Activated T-cell treated with anti-CD3 and anti-CD28 coated beads, Interleukin-2, amount 50 U/mL, for 1 hour (primary cell): ENCODE measurements at regions not wholly inside any gene's neighbourhood (a gene's known extent, or its start where the extent isn't known, plus 50 kb on each side); places are given as distances from the start of the nearest gene placed in this dataset.

ENCODE experiments used
- DNase-seq: peaks from one replicate; pipeline ENCODE4 v3.0.0-alpha.2; 2020

DNA sequence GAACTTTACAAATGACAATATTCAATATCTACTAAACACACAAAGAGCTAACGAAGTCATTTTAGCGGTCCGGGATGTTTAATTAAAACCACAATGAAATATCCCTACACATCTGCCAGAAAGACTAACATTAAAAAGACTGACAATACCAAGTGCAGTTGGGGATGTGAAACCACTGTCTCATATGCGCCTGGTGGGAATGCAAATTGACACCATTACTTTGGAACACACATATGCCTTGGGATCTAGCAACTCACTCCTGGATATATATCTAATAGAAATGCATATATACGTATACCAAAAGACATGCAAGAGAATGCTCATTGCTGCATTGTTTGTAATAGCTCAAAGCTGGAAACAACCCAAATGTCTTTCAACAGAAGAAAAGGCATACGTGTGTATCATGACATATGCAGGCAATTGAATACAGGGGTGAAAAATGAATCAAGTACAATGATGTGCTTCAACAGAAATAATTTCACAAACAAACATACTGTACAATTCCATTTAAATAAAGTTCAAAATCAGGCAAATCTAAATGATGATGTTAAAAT, 153.3 kb downstream of the CARTPT start:
- no peak for DNase-seq

- no peak for DNase-seq
These were observed 154.1 kb downstream of the CARTPT start for GRCh38 chr5:71873191-71873591.

DNA sequence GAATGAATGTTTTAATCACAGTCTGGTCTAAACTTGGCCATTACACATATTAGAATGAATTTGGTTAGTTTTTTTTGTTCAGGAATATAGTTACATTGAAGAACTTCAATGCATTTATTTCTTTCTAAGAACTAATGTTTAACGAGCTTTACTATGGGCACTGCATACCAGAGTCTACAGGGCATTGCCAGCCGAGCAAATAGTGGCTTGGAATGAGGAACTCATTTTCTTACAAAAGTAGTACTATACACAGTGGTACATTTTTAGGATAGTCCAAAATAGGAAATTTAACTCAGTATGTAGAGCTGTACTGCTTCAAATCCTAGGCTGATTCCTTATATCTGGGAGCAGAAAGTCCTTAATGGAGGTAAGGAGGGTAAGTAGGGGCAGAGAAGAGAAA, 155.4 kb downstream of the CARTPT start:
- DNase-seq, result no peak

DNA sequence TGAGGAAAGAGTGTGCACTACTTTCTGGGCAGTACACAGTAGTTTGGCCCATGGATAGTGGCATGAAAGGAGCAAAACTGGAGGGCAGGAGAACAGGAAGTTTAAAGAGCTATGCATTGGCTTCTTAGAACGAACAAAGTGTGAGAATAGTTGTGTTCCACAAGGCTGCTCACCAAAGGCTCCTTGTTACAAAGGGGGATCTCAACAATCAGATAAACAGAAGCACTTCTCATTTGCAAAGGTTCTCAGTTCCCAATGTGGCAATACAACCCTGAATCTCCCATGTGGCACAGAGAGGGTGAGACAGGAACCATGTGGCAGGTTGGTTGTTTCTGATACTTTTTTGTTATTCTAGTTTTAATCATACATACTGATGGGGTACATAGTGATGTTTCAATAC, 158.4 kb downstream of the CARTPT start:
- DNase-seq, result no peak

GRCh38 chr5:71880536-71880935, 161.5 kb downstream of the CARTPT start:
- DNase-seq, result no peak

GRCh38 chr5:71882826-71883741, 164.0 kb downstream of the CARTPT start:
- no peak for DNase-seq

DNA sequence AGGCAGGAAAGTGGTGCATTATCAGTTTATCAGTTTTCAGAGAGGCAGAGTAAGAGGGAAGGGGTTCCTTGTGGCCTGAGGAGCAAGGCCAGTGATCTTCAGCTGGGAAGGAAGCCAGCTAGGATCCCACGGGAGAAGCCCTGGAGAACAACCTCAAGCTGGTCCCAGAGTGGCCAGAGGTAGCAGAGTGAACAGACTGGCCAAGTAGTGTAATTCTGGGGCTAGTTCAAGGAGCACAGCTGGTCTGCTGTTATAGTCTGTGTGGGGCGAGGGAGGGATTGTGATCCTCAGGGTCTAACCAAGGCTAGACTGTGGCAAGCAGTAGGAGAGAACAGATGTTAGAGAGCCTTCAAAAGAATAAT, 164.6 kb downstream of the CARTPT start:
- no peak for DNase-seq

DNA sequence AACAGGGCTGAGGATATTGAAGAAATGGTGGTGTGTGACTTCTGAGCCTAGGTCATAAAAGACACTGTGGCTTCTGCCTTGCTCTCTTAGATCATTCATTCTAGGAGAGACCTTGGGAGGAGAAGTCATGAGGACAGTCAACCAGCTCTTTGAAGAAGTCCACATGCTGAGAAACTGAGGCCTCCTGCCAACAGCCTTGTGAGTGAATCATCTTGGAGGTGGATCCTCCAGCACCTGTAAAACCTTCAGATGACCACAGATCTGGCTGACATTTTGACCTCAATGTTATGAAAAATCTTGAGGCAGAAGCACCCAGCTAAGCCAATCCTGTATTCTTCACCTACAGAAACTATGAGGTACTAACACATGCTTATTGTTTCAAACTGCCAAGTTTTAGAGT, 165.9 kb downstream of the CARTPT start:
- no peak for DNase-seq

GRCh38 chr5:71886406-71886805, 167.3 kb downstream of the CARTPT start:
- DNase-seq, result no peak

DNA sequence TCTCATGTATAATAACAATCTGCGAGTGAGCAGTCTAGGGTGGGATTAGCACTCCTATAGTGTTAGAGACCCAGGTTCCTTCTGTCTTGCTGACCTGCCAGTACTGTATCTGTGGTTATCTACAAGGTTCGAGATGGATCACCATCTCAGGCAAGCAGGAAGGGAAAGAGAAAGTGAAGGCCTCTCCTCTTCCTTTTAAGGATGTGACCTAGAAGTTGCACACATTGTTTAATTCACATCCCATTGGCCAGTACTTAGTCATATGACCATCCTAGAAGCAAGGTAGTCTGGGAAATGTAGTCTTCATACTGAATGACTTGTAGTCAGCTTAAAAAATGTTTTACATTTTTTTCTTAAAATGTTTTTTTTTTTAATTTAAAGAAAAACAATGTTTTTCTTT, 168.6 kb downstream of the CARTPT start:
- DNase-seq, result no peak

DNA sequence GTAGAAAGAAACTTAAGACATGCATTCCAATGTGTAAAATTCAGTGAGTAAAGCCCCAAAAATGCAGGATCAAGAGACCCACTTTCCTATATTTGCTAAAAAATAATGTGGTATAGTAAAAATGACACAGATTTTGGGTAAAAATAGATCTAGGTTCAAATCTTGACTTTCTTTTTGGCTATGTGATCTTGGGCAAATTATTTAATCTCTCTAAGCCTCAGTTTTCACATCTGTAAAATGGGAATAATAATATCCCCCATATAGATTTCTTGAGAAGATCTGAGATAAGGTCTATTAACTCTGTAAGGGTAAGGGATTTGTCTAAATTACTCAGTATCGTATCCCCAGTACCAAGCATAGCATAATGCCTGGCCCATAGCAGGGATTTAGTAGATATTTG, 172.3 kb downstream of the CARTPT start:
- no peak for DNase-seq

- no peak for DNase-seq
These were observed 172.8 kb downstream of the CARTPT start for GRCh38 chr5:71891856-71892255.

- no peak for DNase-seq
These were observed 173.7 kb downstream of the CARTPT start for GRCh38 chr5:71892641-71893365.

DNA sequence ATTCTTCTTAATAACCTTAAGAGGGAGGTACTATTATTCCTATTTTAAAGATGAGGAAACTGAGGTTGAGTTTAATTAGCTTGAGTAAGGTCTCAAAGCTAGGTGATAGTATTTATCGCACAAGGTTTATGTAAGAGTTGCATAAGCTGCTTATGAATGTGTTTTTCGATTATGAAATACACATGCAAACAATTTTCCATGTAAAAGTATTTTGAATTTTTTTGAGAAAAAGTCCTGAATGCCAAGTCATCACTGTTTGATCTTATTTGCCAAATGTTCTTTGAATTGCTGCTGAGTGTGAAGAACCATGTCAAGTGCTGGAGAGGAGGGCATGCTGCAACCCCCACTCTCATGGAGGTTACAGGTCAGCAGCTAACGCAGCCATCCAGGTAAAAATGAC, 174.4 kb downstream of the CARTPT start:
- DNase-seq, result no peak

DNA sequence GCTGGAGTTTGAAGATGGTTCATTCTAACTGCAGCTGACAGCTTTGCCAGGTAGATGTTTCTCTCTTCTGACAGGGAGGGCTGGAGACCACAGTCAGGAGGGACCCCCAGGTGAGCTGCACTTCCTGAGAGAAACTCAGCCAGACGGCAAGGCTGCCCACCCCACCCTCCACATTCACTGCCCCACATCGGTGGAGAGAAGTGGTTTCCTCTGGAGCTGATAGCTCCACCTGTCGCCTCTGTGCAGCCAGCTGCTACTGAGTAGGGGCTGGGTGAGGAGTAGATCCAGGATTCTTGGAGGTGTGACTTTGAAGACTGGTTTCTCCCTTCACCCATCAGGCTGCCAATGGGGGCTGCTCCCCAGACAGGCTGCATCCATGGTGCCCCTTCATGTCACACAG, 175.0 kb downstream of the CARTPT start:
- no peak for DNase-seq

GRCh38 chr5:71895546-71895945, 176.5 kb downstream of the CARTPT start:
- DNase-seq, result no peak

- DNase-seq, result no peak
These were observed 180.8 kb downstream of the CARTPT start for GRCh38 chr5:71899865-71900342.

DNA sequence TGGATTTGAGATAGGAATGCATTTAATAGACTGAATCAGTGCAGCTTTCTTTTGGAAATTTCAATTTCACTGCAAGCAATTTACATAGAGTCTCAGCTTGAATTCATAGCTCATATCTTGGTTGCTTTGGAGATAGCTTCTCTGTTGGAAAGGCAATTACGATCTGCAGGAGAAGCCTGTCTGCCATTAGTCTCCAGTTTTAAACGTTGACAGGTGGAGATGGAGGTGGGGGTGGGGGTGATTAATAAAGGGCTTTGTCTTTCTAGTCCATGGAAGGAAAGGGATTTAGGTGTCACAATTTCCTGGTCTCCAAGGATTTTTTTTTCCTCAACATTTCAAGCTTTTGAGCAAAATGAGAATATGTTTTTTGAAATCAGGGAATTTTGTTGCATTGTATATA, 184.7 kb downstream of the CARTPT start:
- DNase-seq, result no peak

- no peak for DNase-seq
These were observed 185.8 kb downstream of the CARTPT start for GRCh38 chr5:71904852-71905251.

DNA sequence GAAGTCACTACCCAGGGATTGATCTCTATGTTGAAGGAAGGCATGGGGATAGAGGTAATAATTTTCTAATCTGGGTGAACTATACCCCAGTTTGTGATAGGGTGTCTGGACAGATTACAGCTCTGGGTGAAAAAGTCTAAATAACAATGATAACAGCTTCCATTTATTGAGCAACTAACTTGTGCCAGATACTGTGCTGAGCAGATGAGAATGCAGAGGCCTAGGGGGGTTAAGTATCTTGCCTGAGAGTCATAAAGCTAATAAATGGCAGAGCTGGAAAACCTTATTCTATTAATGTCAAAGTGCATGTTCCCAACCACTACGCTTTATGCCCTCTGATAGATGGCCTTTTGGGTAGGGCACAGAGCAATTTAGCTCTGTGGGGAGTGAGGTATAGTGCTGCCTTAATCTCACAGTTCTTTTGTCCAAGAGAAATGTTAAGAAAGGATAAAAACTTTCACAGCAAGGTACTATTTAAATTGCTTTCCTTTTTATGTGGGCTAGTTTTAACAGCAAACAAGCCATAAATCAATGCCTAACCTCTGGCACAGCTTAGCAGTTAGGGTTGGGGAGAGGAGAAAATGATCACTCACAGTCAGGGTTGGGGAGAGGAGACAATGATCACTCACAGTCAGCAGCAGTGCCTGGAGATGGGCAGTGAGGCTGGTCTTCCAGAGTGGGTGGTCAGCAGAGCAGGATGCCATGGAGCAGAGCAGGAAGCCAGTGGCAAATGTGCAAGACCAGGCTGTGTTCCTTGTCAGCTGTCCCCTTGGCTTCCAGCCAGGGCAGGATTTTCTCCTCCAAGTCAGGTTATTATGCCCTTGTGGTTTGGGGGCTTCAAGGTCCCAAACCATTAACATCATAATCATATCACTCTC, 187.0 kb downstream of the CARTPT start:
- DNase-seq, result no peak

DNA sequence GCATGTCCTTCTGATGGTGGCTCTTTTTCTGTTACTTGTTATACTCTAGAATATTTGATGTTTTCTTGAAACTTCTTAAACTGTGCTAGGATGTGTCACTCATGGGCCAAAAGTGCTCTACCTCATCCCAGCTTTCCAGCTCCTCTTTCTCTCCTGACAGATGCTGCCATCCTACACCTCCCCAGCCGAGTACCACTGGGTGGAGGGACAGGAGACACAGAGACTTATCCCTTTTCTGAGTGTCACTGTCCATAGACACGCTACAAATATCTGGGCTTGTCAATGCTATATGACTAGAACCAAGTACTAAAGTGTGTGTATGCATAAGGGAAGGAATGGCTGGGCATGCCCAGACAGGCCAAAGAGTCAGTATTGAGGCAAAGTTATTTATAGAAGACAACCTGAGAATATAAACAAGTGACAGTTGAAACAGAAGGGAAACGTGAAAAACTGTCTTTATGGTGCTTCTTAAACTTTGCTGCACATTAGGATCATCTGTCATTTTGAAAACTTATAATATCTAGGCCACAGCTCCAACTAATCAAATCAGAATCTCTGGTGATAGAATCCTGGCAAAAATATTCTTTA, 188.0 kb downstream of the CARTPT start:
- no peak for DNase-seq

DNA sequence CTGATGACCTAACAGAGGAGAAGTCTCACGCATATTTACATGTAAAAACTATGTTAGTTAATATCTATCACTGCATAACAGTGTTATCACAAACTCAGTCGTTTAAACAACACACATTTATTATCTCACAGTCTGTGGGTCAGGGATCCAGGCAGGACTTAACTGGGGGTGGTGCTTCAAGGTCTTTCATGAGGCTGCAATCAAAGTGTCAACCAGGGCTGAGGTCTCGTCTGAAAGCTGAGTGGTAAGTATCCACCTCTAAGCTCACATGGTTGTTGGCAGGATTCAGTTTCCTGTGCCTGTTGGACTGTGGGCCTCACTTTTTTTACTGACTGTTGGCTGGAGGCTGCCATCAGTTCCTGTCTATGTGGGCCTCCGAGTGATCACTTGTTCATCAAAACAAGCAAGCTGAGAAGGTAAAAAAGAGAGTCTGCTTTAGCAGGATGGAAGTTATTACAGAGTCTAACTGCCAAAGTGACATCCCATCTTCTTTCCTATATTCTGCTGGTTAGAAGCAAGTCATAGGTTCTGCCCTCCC, 188.6 kb downstream of the CARTPT start:
- no peak for DNase-seq
